ENCODE measurements at regions not wholly inside any gene's neighbourhood (a gene's known extent, or its start where the extent isn't known, plus 50 kb on each side); places are given as distances from the start of the nearest gene placed in this dataset.

- TF ChIP-seq, protein P1, sequence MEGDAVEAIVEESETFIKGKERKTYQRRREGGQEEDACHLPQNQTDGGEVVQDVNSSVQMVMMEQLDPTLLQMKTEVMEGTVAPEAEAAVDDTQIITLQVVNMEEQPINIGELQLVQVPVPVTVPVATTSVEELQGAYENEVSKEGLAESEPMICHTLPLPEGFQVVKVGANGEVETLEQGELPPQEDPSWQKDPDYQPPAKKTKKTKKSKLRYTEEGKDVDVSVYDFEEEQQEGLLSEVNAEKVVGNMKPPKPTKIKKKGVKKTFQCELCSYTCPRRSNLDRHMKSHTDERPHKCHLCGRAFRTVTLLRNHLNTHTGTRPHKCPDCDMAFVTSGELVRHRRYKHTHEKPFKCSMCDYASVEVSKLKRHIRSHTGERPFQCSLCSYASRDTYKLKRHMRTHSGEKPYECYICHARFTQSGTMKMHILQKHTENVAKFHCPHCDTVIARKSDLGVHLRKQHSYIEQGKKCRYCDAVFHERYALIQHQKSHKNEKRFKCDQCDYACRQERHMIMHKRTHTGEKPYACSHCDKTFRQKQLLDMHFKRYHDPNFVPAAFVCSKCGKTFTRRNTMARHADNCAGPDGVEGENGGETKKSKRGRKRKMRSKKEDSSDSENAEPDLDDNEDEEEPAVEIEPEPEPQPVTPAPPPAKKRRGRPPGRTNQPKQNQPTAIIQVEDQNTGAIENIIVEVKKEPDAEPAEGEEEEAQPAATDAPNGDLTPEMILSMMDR (IDR thresholded peaks at IDR 0.05; ENCODE audit: low read length), result no peak
- no peak for TF ChIP-seq EZH2 (IDR thresholded peaks at IDR 0.05; ENCODE audit: borderline replicate concordance, low read length)
These were observed 462.1 kb downstream of the BUD13 start for GRCh38 chr11:116310698-116311097.

All from OCI-LY1 (cell line).